Sigmoid colon (tissue), 4 donors: ENCODE measurements at regions not wholly inside any gene's neighbourhood (a gene's known extent, or its start where the extent isn't known, plus 50 kb on each side); places are given as distances from the start of the nearest gene placed in this dataset.
"Not testable (repeated sequence)": the region's sequence is repeated elsewhere in the genome, so short reads cannot be mapped to it uniquely, and the experiment has no call there.

Experiments used
- POLR2A ChIP-seq, 2 donors: fragments of 450-650 bp; IDR thresholded peaks; one replicate each; pipeline ENCODE4 v1.6.1; 2016; ENCODE audit warnings: antibody characterized with exemption in 2 of 2, mild to moderate bottlenecking in 2 of 2, moderate library complexity in 2 of 2
- POLR2AphosphoS5 ChIP-seq, 4 donors: sonication (generic); formaldehyde crosslinking; IDR thresholded peaks; one replicate each; pipeline ENCODE4 v1.6.1; 2017; ENCODE audit warnings: antibody characterized with exemption in 4 of 4
- TF ChIP-seq, protein P1 (sequence below), 4 experiments: fragments of 450-650 bp in 3 of 4; fragments of 200-600 bp in 1 of 4; IDR thresholded peaks; one replicate each; pipeline ENCODE4 v1.5.1; 2016 to 2019; ENCODE audit warnings: antibody characterized with exemption in 4 of 4, mild to moderate bottlenecking in 3 of 4, moderate library complexity in 2 of 4

DNA sequence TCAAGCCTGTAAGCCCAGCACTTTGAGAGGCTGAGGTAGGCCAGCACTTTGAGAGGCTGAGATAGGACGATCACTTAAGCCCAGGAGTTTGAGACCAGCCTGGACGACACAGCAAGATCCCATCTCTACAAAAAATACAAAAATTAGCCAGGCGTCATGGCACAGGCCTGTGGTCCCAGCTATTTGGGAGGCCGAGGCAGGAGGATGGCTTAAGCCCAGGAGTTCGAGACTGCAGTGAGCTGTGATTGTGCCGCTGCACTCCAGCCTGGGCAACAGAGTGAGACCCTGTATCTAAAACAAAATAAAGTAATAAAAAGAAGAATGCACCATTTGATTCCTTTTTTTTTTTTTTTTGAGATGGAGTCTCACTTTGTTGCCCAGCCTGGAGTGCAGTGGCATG lies 76.4 kb upstream of the NCOR2 start:
- not testable (repeated sequence) for TF ChIP-seq POLR2A, POLR2AphosphoS5 (IDR thresholded peaks at IDR 0.05)
- TF ChIP-seq, protein P1, sequence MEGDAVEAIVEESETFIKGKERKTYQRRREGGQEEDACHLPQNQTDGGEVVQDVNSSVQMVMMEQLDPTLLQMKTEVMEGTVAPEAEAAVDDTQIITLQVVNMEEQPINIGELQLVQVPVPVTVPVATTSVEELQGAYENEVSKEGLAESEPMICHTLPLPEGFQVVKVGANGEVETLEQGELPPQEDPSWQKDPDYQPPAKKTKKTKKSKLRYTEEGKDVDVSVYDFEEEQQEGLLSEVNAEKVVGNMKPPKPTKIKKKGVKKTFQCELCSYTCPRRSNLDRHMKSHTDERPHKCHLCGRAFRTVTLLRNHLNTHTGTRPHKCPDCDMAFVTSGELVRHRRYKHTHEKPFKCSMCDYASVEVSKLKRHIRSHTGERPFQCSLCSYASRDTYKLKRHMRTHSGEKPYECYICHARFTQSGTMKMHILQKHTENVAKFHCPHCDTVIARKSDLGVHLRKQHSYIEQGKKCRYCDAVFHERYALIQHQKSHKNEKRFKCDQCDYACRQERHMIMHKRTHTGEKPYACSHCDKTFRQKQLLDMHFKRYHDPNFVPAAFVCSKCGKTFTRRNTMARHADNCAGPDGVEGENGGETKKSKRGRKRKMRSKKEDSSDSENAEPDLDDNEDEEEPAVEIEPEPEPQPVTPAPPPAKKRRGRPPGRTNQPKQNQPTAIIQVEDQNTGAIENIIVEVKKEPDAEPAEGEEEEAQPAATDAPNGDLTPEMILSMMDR (IDR thresholded peaks at IDR 0.05) = not testable (repeated sequence)
